WERI-Rb-1 (cell line): ENCODE measurements at regions not wholly inside any gene's neighbourhood (a gene's known extent, or its start where the extent isn't known, plus 50 kb on each side); places are given as distances from the start of the nearest gene placed in this dataset.

Source experiments
- DNase-seq: peaks from one replicate; pipeline ENCODE4 v3.0.0-alpha.2; 2020
- H3K27ac ChIP-seq: fragments of 250-450 bp; sonication (Bioruptor Pico); 2 replicates; pipeline ENCODE4 v1.5.1; 2020; ENCODE audit warnings: mild to moderate bottlenecking, moderate library complexity
- H3K27me3 ChIP-seq: fragments of 250-450 bp; sonication (Bioruptor Pico); 2 replicates; pipeline ENCODE4 v1.5.1; 2021; ENCODE audit warnings: mild to moderate bottlenecking, low read depth, moderate library complexity; ENCODE audit not compliant: insufficient read depth, severe bottlenecking
- H3K36me3 ChIP-seq: fragments of 250-450 bp; sonication (Bioruptor Pico); 2 replicates; pipeline ENCODE4 v1.5.1; 2020; ENCODE audit warnings: mild to moderate bottlenecking, moderate library complexity
- H3K4me3 ChIP-seq: 2 replicates; pipeline ENCODE4 v1.5.1; 2011; ENCODE audit warnings: low read depth, mild to moderate bottlenecking, control low read depth, low read length
- H3K9me3 ChIP-seq: fragments of 250-450 bp; sonication (Bioruptor Pico); 2 replicates; pipeline ENCODE4 v1.5.1; 2021; ENCODE audit warnings: mild to moderate bottlenecking, moderate library complexity; ENCODE audit not compliant: severe bottlenecking
- TF ChIP-seq, protein P1 (sequence below): IDR thresholded peaks from 2 replicates; pipeline ENCODE4 v1.5.1; 2011; ENCODE audit warnings: low read depth, mild to moderate bottlenecking, control low read depth, inconsistent platforms, low read length

GRCh38 chr5:143513720-143514119, 110.2 kb upstream of the NR3C1 start:
- Histone ChIP-seq H3K4me3 (no peak overlapping the region), H3K36me3 (no peaks in the 10 kb centered on the region), H3K27ac (no peak overlapping the region), H3K9me3 (no peaks in the 10 kb centered on the region), H3K27me3 (no peaks in the 10 kb centered on the region)
- TF ChIP-seq, protein P1, sequence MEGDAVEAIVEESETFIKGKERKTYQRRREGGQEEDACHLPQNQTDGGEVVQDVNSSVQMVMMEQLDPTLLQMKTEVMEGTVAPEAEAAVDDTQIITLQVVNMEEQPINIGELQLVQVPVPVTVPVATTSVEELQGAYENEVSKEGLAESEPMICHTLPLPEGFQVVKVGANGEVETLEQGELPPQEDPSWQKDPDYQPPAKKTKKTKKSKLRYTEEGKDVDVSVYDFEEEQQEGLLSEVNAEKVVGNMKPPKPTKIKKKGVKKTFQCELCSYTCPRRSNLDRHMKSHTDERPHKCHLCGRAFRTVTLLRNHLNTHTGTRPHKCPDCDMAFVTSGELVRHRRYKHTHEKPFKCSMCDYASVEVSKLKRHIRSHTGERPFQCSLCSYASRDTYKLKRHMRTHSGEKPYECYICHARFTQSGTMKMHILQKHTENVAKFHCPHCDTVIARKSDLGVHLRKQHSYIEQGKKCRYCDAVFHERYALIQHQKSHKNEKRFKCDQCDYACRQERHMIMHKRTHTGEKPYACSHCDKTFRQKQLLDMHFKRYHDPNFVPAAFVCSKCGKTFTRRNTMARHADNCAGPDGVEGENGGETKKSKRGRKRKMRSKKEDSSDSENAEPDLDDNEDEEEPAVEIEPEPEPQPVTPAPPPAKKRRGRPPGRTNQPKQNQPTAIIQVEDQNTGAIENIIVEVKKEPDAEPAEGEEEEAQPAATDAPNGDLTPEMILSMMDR, result no peak
- DNase-seq, result no peak

GRCh38 chr5:143511736-143512135, 108.2 kb upstream of the NR3C1 start:
- TF ChIP-seq, protein P1, result no peak
- Histone ChIP-seq H3K27me3 (no peaks in the 10 kb centered on the region), H3K4me3 (no peak overlapping the region), H3K36me3 (no peaks in the 10 kb centered on the region), H3K9me3 (no peaks in the 10 kb centered on the region), H3K27ac (no peak overlapping the region)
- no peak for DNase-seq

- Histone ChIP-seq H3K27me3 (no peaks in the 10 kb centered on the region), H3K9me3 (no peaks in the 10 kb centered on the region), H3K36me3 (no peaks in the 10 kb centered on the region), H3K4me3 (no peak overlapping the region), H3K27ac (no peak overlapping the region)
- DNase-seq, result no peak
- TF ChIP-seq, protein P1, result no peak
These were observed 106.3 kb upstream of the NR3C1 start for GRCh38 chr5:143509758-143510221.

GRCh38 chr5:143506836-143507552, 103.5 kb upstream of the NR3C1 start:
- no peaks in the 10 kb centered on the region for H3K9me3 ChIP-seq
- H3K27ac ChIP-seq, result no peak overlapping the region
- no peak overlapping the region for H3K4me3 ChIP-seq
- no peak for DNase-seq
- H3K27me3 ChIP-seq, result no peaks in the 10 kb centered on the region
- TF ChIP-seq, protein P1, result no peak
- no peaks in the 10 kb centered on the region for H3K36me3 ChIP-seq

GRCh38 chr5:143505934-143506333, 102.4 kb upstream of the NR3C1 start:
- Histone ChIP-seq H3K27me3 (no peaks in the 10 kb centered on the region), H3K27ac (no peak overlapping the region), H3K4me3 (no peak overlapping the region), H3K36me3 (no peaks in the 10 kb centered on the region), H3K9me3 (no peaks in the 10 kb centered on the region)
- TF ChIP-seq, protein P1, result no peak
- DNase-seq, result no peak

DNA sequence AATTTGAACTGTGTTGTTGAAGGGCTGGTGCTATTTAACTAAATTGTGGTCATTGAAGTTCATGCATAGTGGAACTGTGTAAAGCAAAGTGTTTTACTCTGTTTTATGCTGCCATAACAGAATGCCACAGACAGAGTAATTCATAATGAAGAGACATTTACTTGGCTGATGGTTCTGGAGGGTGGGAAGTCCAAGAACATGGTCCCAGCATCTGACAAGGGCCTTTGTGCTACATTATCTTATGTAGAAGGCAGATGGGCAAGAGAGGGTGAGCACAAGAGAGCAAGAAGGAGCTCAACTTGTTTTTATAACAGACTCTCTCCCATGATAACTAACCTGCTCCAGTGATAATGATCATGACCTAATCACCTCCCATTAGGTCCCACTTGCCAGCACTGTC, 101.9 kb upstream of the NR3C1 start:
- no peak for DNase-seq
- TF ChIP-seq, protein P1, result no peak
- Histone ChIP-seq H3K27me3 (no peaks in the 10 kb centered on the region), H3K27ac (no peak overlapping the region), H3K36me3 (no peaks in the 10 kb centered on the region), H3K9me3 (no peaks in the 10 kb centered on the region), H3K4me3 (no peak overlapping the region)
